Endothelial cell of umbilical vein (primary cell): ENCODE measurements at regions not wholly inside any gene's neighbourhood (a gene's known extent, or its start where the extent isn't known, plus 50 kb on each side); places are given as distances from the start of the nearest gene placed in this dataset.

Experiments
- BruUV-seq: library from RNA; stranded (reverse); fragments of 400-500 nt; replicated peaks from 2 replicates; lab custom pipeline; 2021; lab: Mats Ljungman, UMichigan
- CTCF ChIA-PET: fragments of 300-600, 350-600 bp; sonication (Branson Sonifier 250); formaldehyde crosslinking; loops from one replicate; lab custom pipeline; 2021; ENCODE audit warnings: antibody characterized with exemption, inconsistent platforms; lab: Charles Lee
- POLR2A ChIA-PET: fragments of 300-600, 350-600 bp; sonication (Branson Sonifier 250); formaldehyde crosslinking; loops from one replicate; lab custom pipeline; 2021; ENCODE audit warnings: antibody characterized with exemption, inconsistent platforms; lab: Charles Lee
- DNase-seq: peaks from one replicate; pipeline ENCODE4 v3.0.0-alpha.2; 2011; ENCODE audit warnings: low read depth, low spot score
- FAIRE-seq: peaks from 2 replicates; lab custom pipeline; 2011; peaks lifted over from hg19 to GRCh38; lab: Jason Lieb, UNC
- H2AFZ ChIP-seq: 2 replicates; pipeline ENCODE4 v1.6.0; 2012; ENCODE audit warnings: low read depth, low read length, control low read depth, inconsistent platforms
- H3K27ac ChIP-seq: 2 replicates; pipeline ENCODE4 v1.5.1; 2011; ENCODE audit warnings: low read depth, mild to moderate bottlenecking, control low read depth, low read length, moderate library complexity; ENCODE audit not compliant: insufficient read depth
- H3K27me3 ChIP-seq, 2 experiments: 2 replicates each; pipeline versions ENCODE4 v1.6.0 to v1.6.1; 2011; ENCODE audit warnings: low read length in 2 of 2, mixed read lengths in 1 of 2; ENCODE audit not compliant: control insufficient read depth in 2 of 2, insufficient read depth in 2 of 2
- H3K36me3 ChIP-seq, 2 experiments: 2 replicates in 1 of 2; 3 replicates in 1 of 2; pipeline ENCODE4 v1.5.1; 2011; ENCODE audit warnings: low read length in 2 of 2, mild to moderate bottlenecking in 1 of 2, moderate library complexity in 1 of 2; ENCODE audit not compliant: control insufficient read depth in 2 of 2, insufficient read depth in 2 of 2; ENCODE audit errors: extremely low read depth in 1 of 2
- H3K4me1 ChIP-seq: 3 replicates; pipeline ENCODE4 v1.5.1; 2011; ENCODE audit warnings: mild to moderate bottlenecking, low read length; ENCODE audit not compliant: control insufficient read depth, insufficient read depth; ENCODE audit errors: extremely low read depth
- H3K4me2 ChIP-seq: 2 replicates; pipeline ENCODE4 v1.6.1; 2011; ENCODE audit warnings: low read length, control low read depth, mixed read lengths; ENCODE audit not compliant: insufficient read depth
- H3K4me3 ChIP-seq, 3 experiments: fragments of 200-600 bp in 1 of 3; sonication (generic), shearing (Covaris generic) in 1 of 3; replicated peaks in 1 of 3; 2 replicates each; pipeline ENCODE4 v1.5.1; 2011 to 2016; ENCODE audit warnings: control low read depth in 3 of 3, low read length in 3 of 3, mild to moderate bottlenecking in 2 of 3, inconsistent platforms in 1 of 3, low read depth in 1 of 3, moderate library complexity in 1 of 3; ENCODE audit not compliant: insufficient read depth in 1 of 3
- H3K79me2 ChIP-seq: 2 replicates; pipeline ENCODE4 v1.6.0; 2012; ENCODE audit warnings: low read length, inconsistent platforms; ENCODE audit not compliant: control insufficient read depth, insufficient read depth
- H3K9ac ChIP-seq: replicated peaks from 2 replicates; pipeline ENCODE3; 2011; ENCODE audit warnings: low read length, control low read depth; ENCODE audit not compliant: insufficient read depth; ENCODE audit errors: extremely low read depth
- H3K9me1 ChIP-seq: replicated peaks from 3 replicates; pipeline ENCODE4 v1.6.0; 2011; ENCODE audit warnings: mild to moderate bottlenecking, low read length; ENCODE audit not compliant: control insufficient read depth, insufficient read depth; ENCODE audit errors: extremely low read depth
- H3K9me3 ChIP-seq: replicated peaks from 2 replicates; pipeline ENCODE4 v1.5.1; 2012; ENCODE audit warnings: low read length, inconsistent platforms; ENCODE audit not compliant: control insufficient read depth, insufficient read depth
- H4K20me1 ChIP-seq: replicated peaks from 2 replicates; pipeline ENCODE3; 2011; ENCODE audit warnings: mild to moderate bottlenecking, low read length; ENCODE audit not compliant: control insufficient read depth, insufficient read depth; ENCODE audit errors: extremely low read depth
- CTCF ChIP-seq, 2 donors: IDR thresholded peaks; 1 replicate in 1 of 2; 2 replicates in 1 of 2; pipeline ENCODE4 v1.5.1; 2011; ENCODE audit warnings: low read length in 2 of 2, mild to moderate bottlenecking in 2 of 2, moderate library complexity in 2 of 2, control low read depth in 1 of 2, inconsistent platforms in 1 of 2, low read depth in 1 of 2; ENCODE audit not compliant: insufficient read depth in 1 of 2; ENCODE audit errors: extremely low read depth in 1 of 2
- EZH2 ChIP-seq: IDR thresholded peaks from 2 replicates; pipeline ENCODE4 v1.6.1; 2012; ENCODE audit warnings: borderline replicate concordance, low read depth, mild to moderate bottlenecking, moderate library complexity, low read length, inconsistent platforms; ENCODE audit not compliant: severe bottlenecking
- FOS ChIP-seq: IDR thresholded peaks from 2 replicates; pipeline ENCODE4 v1.6.1; 2011; ENCODE audit warnings: mild to moderate bottlenecking, low read length, moderate library complexity, borderline replicate concordance; ENCODE audit not compliant: insufficient read depth
- GATA2 ChIP-seq: IDR thresholded peaks from 2 replicates; pipeline ENCODE4 v1.7.0; 2011; ENCODE audit warnings: low read depth, mild to moderate bottlenecking, moderate library complexity, mixed read lengths, low read length; ENCODE audit not compliant: insufficient read length, insufficient read depth
- JUN ChIP-seq: IDR thresholded peaks from 2 replicates; pipeline ENCODE4 v1.6.1; 2011; ENCODE audit warnings: borderline replicate concordance, low read depth; ENCODE audit not compliant: insufficient read length, insufficient read depth
- MAX ChIP-seq: IDR thresholded peaks from 2 replicates; pipeline ENCODE4 v1.6.1; 2011; ENCODE audit not compliant: insufficient read depth, insufficient read length
- MYC ChIP-seq: IDR thresholded peaks from one replicate; pipeline ENCODE4 v1.6.1; 2011; ENCODE audit warnings: mild to moderate bottlenecking, low read depth, low read length
- POLR2A ChIP-seq: IDR thresholded peaks from 2 replicates; pipeline ENCODE4 v1.6.1; 2012; ENCODE audit warnings: low read depth, mild to moderate bottlenecking, control low read depth, low read length
- POLR2AphosphoS5 ChIP-seq: IDR thresholded peaks from 2 replicates; pipeline ENCODE4 v1.6.1; 2012; ENCODE audit warnings: low read depth, mild to moderate bottlenecking, control low read depth, low read length, moderate library complexity; ENCODE audit not compliant: insufficient read depth
- dilution Hi-C: fragments of 300-500 bp; cut with MboI; formaldehyde crosslinking; loops from one replicate; pipeline ENCODE4 v1.15.0; 2019; ENCODE audit warnings: low sequenced_read_pairs; ENCODE audit not compliant: extremely low pct_ligation_motif_present
- intact Hi-C: fragments of 100-400 bp; cut with micrococcal nuclease; formaldehyde crosslinking; loops from one replicate; pipeline ENCODE4 v1.10.0; 2022

- no peaks in the 10 kb centered on the region for H4K20me1 ChIP-seq
- no peaks in the 10 kb centered on the region for H3K9me3 ChIP-seq
- H3K9ac ChIP-seq: no peak overlapping the region
- CTCF ChIA-PET: no interaction called here
- no peak for TF ChIP-seq CTCF (IDR thresholded peaks at IDR 0.05; ENCODE audit: extremely low read depth in 1 of 2, insufficient read depth in 1 of 2, low read depth in 1 of 2, low read length in 2 of 2)
- no peak for TF ChIP-seq FOS
- TF ChIP-seq EZH2: no peak
- no peak for TF ChIP-seq MAX
- no peak for TF ChIP-seq JUN
- DNase-seq (no peak), FAIRE-seq (no peak)
- no peaks in the 10 kb centered on the region for H3K27me3 ChIP-seq
- dilution Hi-C loops: no loop called here
- no peak overlapping the region for H2AFZ ChIP-seq
- intact Hi-C loops: no loop called here
- no peaks in the 10 kb centered on the region for H3K9me1 ChIP-seq
- H3K4me1 ChIP-seq: no peaks in the 10 kb centered on the region
- H3K27ac ChIP-seq: no peak overlapping the region
- POLR2A ChIA-PET: no interaction called here
- H3K4me2 ChIP-seq: no peak overlapping the region
- H3K79me2 ChIP-seq: no peaks in the 10 kb centered on the region
- no TSS peak for BruUV-seq
- H3K36me3 ChIP-seq: no peaks in the 10 kb centered on the region
- H3K4me3 ChIP-seq: no peak overlapping the region
Observed at GRCh38 chr4:10811991-10812390, 127.4 kb upstream of the CLNK start.

- no TSS peak for BruUV-seq
- H4K20me1 ChIP-seq: no peaks in the 10 kb centered on the region
- H3K4me2 ChIP-seq: no peak overlapping the region
- no peaks in the 10 kb centered on the region for H3K9me3 ChIP-seq
- H3K27ac ChIP-seq: no peak overlapping the region
- H3K36me3 ChIP-seq: no peaks in the 10 kb centered on the region
- no peak overlapping the region for H3K4me3 ChIP-seq
- intact Hi-C loops (no loop called here), dilution Hi-C loops (no loop called here)
- H3K79me2 ChIP-seq: no peaks in the 10 kb centered on the region
- H3K9ac ChIP-seq: no peak overlapping the region
- FAIRE-seq (no peak), DNase-seq (no peak)
- no peaks in the 10 kb centered on the region for H3K27me3 ChIP-seq
- no peak for TF ChIP-seq JUN
- no peak for TF ChIP-seq GATA2
- no peak for TF ChIP-seq MAX
- TF ChIP-seq POLR2A: no peak
- TF ChIP-seq EZH2: no peak
- no peak for TF ChIP-seq POLR2AphosphoS5
- TF ChIP-seq MYC: no peak
- no peak for TF ChIP-seq FOS
- TF ChIP-seq CTCF (IDR thresholded peaks at IDR 0.05; ENCODE audit: extremely low read depth in 1 of 2, insufficient read depth in 1 of 2, low read depth in 1 of 2, low read length in 2 of 2): no peak
- no peaks in the 10 kb centered on the region for H3K4me1 ChIP-seq
- H2AFZ ChIP-seq: no peak overlapping the region
- ChIA-PET POLR2A (no interaction called here), CTCF (no interaction called here)
- H3K9me1 ChIP-seq: no peaks in the 10 kb centered on the region
Observed at GRCh38 chr4:10810411-10810810, 125.8 kb upstream of the CLNK start.
